ENCODE measurements at regions not wholly inside any gene's neighbourhood (a gene's known extent, or its start where the extent isn't known, plus 50 kb on each side); places are given as distances from the start of the nearest gene placed in this dataset.

DNA sequence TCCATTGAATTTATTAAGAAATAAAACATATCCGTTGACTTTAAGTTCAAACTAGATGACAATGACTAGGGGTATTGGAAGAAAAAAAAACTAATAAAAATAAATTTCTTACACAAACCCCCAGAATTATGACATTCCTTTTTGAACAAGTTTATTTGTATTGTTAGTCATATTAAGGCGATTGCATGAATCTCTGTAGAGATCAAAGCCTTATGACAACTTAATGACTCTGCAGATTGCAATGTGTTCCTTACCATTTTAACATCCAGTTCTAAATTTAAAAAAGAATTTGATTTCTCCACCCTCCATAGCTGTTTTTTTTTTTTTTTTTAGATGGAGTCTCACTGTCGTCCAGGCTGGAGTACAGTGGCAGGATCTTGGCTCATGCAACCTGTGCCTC is 189.8 kb upstream of the CEP162 start:
- no peak for TF ChIP-seq EZH2 (IDR thresholded peaks at IDR 0.05; ENCODE audit: low read length)
- TF ChIP-seq, protein P1, sequence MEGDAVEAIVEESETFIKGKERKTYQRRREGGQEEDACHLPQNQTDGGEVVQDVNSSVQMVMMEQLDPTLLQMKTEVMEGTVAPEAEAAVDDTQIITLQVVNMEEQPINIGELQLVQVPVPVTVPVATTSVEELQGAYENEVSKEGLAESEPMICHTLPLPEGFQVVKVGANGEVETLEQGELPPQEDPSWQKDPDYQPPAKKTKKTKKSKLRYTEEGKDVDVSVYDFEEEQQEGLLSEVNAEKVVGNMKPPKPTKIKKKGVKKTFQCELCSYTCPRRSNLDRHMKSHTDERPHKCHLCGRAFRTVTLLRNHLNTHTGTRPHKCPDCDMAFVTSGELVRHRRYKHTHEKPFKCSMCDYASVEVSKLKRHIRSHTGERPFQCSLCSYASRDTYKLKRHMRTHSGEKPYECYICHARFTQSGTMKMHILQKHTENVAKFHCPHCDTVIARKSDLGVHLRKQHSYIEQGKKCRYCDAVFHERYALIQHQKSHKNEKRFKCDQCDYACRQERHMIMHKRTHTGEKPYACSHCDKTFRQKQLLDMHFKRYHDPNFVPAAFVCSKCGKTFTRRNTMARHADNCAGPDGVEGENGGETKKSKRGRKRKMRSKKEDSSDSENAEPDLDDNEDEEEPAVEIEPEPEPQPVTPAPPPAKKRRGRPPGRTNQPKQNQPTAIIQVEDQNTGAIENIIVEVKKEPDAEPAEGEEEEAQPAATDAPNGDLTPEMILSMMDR (optimal IDR thresholded peaks at IDR 0.05 in 1 of 3, IDR thresholded peaks at IDR 0.05 in 1 of 3, conservative IDR thresholded peaks at IDR 0.05 in 1 of 3; ENCODE audit: extremely low read depth in 1 of 3, insufficient read depth in 2 of 3, low read length in 3 of 3): no peak
- no peak overlapping the region for H3K27ac ChIP-seq (ENCODE audit: control insufficient read depth, insufficient read depth, low read length)
- H4K20me1 ChIP-seq (ENCODE audit: control insufficient read depth, extremely low read depth, insufficient read depth, low read length): no peaks in the 10 kb centered on the region
- H3K4me3 ChIP-seq (ENCODE audit: control insufficient read depth in 2 of 3, extremely low read depth in 1 of 3, insufficient read depth in 2 of 3, low read depth in 1 of 3, low read length in 3 of 3): no peak overlapping the region
- no peaks in the 10 kb centered on the region for H3K9me1 ChIP-seq (ENCODE audit: control insufficient read depth, extremely low read depth, insufficient read depth, low read length)
- no peaks in the 10 kb centered on the region for H3K4me1 ChIP-seq (ENCODE audit: control insufficient read depth, extremely low read depth, insufficient read depth, low read length)
- no peaks in the 10 kb centered on the region for H3K9me3 ChIP-seq (ENCODE audit: control insufficient read depth, low read depth, low read length)
- no peaks in the 10 kb centered on the region for H3K27me3 ChIP-seq (ENCODE audit: control insufficient read depth, extremely low read depth, insufficient read depth, low read length)
- H3K9ac ChIP-seq (ENCODE audit: control insufficient read depth, extremely low read depth, insufficient read depth, low read length): no peak overlapping the region
- dilution Hi-C loops (cut with MboI; ENCODE audit: extremely low pct_ligation_motif_present, low sequenced_read_pairs): no loop called here
- H3K79me2 ChIP-seq (ENCODE audit: control insufficient read depth, insufficient read depth, low read length): no peaks in the 10 kb centered on the region
- no peak for DNase-seq (ENCODE audit: low read depth, low spot score)
- no peak overlapping the region for H3K4me2 ChIP-seq (ENCODE audit: control insufficient read depth, extremely low read depth, insufficient read depth, low read depth, low read length)
- H3K36me3 ChIP-seq (ENCODE audit: control insufficient read depth in 2 of 2, extremely low read depth in 1 of 2, insufficient read depth in 2 of 2, low read length in 2 of 2): no peaks in the 10 kb centered on the region
- H2AFZ ChIP-seq (ENCODE audit: control insufficient read depth, low read length): no peak overlapping the region
- no peak for FAIRE-seq

DNA sequence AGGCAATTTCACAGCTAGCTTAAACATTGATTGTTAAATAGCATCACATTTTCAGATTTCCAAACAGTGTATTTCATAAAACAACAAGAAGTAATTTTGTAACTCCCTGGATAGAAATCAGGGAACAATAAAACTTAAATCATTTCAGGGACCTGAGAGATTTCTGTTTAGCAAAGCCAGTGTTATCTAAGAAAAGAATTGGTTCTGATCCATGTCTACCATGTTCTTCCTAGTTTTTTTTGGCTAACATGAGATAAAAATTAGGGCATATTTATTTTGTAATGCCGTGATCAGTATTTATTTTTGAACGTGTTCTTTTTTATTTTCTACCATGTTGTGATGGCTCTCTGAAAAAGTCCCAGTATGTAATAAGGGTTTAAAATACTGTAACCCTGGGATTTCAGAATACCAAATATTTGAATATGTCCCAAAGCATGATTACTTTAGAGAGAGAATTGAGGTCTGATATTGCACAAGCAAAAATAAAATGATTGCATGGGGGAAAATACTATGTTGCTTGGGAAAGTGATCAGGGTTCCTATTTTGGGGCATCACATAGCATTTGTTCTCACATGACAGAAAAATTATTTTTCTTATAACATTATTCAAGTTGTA is 188.7 kb upstream of the CEP162 start:
- DNase-seq (ENCODE audit: low read depth, low spot score): no peak
- Histone ChIP-seq H3K27ac (ENCODE audit: control insufficient read depth, insufficient read depth, low read length) (no peak overlapping the region), H3K9me3 (ENCODE audit: control insufficient read depth, low read depth, low read length) (no peaks in the 10 kb centered on the region), H3K79me2 (ENCODE audit: control insufficient read depth, insufficient read depth, low read length) (no peaks in the 10 kb centered on the region), H3K4me1 (ENCODE audit: control insufficient read depth, extremely low read depth, insufficient read depth, low read length) (no peaks in the 10 kb centered on the region), H3K36me3 (ENCODE audit: control insufficient read depth in 2 of 2, extremely low read depth in 1 of 2, insufficient read depth in 2 of 2, low read length in 2 of 2) (no peaks in the 10 kb centered on the region), H4K20me1 (ENCODE audit: control insufficient read depth, extremely low read depth, insufficient read depth, low read length) (no peaks in the 10 kb centered on the region), H3K4me2 (ENCODE audit: control insufficient read depth, extremely low read depth, insufficient read depth, low read depth, low read length) (no peak overlapping the region), H3K9ac (ENCODE audit: control insufficient read depth, extremely low read depth, insufficient read depth, low read length) (no peak overlapping the region), H3K27me3 (ENCODE audit: control insufficient read depth, extremely low read depth, insufficient read depth, low read length) (no peaks in the 10 kb centered on the region), H3K9me1 (ENCODE audit: control insufficient read depth, extremely low read depth, insufficient read depth, low read length) (no peaks in the 10 kb centered on the region), H2AFZ (ENCODE audit: control insufficient read depth, low read length) (no peak overlapping the region), H3K4me3 (ENCODE audit: control insufficient read depth in 2 of 3, extremely low read depth in 1 of 3, insufficient read depth in 2 of 3, low read depth in 1 of 3, low read length in 3 of 3) (no peak overlapping the region)
- dilution Hi-C loops (cut with MboI; ENCODE audit: extremely low pct_ligation_motif_present, low sequenced_read_pairs): no loop called here
- TF ChIP-seq, protein P1 (optimal IDR thresholded peaks at IDR 0.05 in 1 of 3, IDR thresholded peaks at IDR 0.05 in 1 of 3, conservative IDR thresholded peaks at IDR 0.05 in 1 of 3; ENCODE audit: extremely low read depth in 1 of 3, insufficient read depth in 2 of 3, low read length in 3 of 3): no peak
- TF ChIP-seq EZH2 (IDR thresholded peaks at IDR 0.05; ENCODE audit: low read length): no peak
- no peak for FAIRE-seq

All from keratinocyte (primary cell).